Astrocyte (in vitro differentiated cells and primary cell): ENCODE measurements at regions not wholly inside any gene's neighbourhood (a gene's known extent, or its start where the extent isn't known, plus 50 kb on each side); places are given as distances from the start of the nearest gene placed in this dataset.

Experiments
- DNase-seq: peaks from one replicate; pipeline ENCODE4 v3.0.0-alpha.2; 2010; ENCODE audit warnings: low read depth
- FAIRE-seq: peaks from 2 replicates; lab custom pipeline; 2011; peaks lifted over from hg19 to GRCh38; lab: Jason Lieb, UNC
- H2AFZ ChIP-seq: 2 replicates; pipeline ENCODE4 v1.6.0; 2012; ENCODE audit warnings: low read depth, low read length, inconsistent platforms
- H3K27ac ChIP-seq: 2 replicates; pipeline ENCODE4 v1.5.1; 2011; ENCODE audit warnings: low read depth, low read length, inconsistent platforms
- H3K27me3 ChIP-seq: 2 replicates; pipeline ENCODE4 v1.6.0; 2011; ENCODE audit warnings: low read length, inconsistent platforms; ENCODE audit not compliant: insufficient read depth
- H3K36me3 ChIP-seq: 2 replicates; pipeline ENCODE4 v1.5.1; 2011; ENCODE audit warnings: low read length, inconsistent platforms; ENCODE audit not compliant: insufficient read depth
- H3K4me1 ChIP-seq: 2 replicates; pipeline ENCODE4 v1.5.1; 2011; ENCODE audit warnings: low read length, inconsistent platforms; ENCODE audit not compliant: insufficient read depth
- H3K4me2 ChIP-seq: 2 replicates; pipeline ENCODE4 v1.6.0; 2012; ENCODE audit warnings: low read length, inconsistent platforms
- H3K4me3 ChIP-seq: 2 replicates; pipeline ENCODE4 v1.5.1; 2011; ENCODE audit warnings: low read depth, mild to moderate bottlenecking, low read length, inconsistent platforms; ENCODE audit not compliant: insufficient read depth
- H3K79me2 ChIP-seq: 2 replicates; pipeline ENCODE4 v1.6.0; 2012; ENCODE audit warnings: mild to moderate bottlenecking, low read length, inconsistent platforms; ENCODE audit not compliant: insufficient read depth
- H3K9ac ChIP-seq: 2 replicates; pipeline ENCODE4 v1.6.0; 2012; ENCODE audit warnings: mild to moderate bottlenecking, low read length, inconsistent platforms
- H3K9me3 ChIP-seq: 2 replicates; pipeline ENCODE4 v1.5.1; 2012; ENCODE audit warnings: low read depth, mild to moderate bottlenecking, low read length, inconsistent platforms; ENCODE audit not compliant: insufficient read depth
- H4K20me1 ChIP-seq: 2 replicates; pipeline ENCODE4 v1.6.0; 2012; ENCODE audit warnings: low read length, inconsistent platforms; ENCODE audit not compliant: insufficient read depth
- H3K27ac Mint-ChIP-seq: one replicate; pipeline ENCODE4 v1.8.0; 2021; ENCODE audit warnings: mild to moderate bottlenecking, mixed read lengths; ENCODE audit not compliant: unreplicated experiment
- H3K27me3 Mint-ChIP-seq: one replicate; pipeline ENCODE4 v1.8.0; 2021; ENCODE audit warnings: low read depth, mixed read lengths; ENCODE audit not compliant: unreplicated experiment
- H3K36me3 Mint-ChIP-seq: one replicate; pipeline ENCODE4 v1.8.0; 2021; ENCODE audit warnings: low read depth, mixed read lengths; ENCODE audit not compliant: unreplicated experiment
- H3K4me1 Mint-ChIP-seq: one replicate; pipeline ENCODE4 v1.8.0; 2021; ENCODE audit warnings: low read depth, mixed read lengths; ENCODE audit not compliant: unreplicated experiment
- H3K4me3 Mint-ChIP-seq: one replicate; pipeline ENCODE4 v1.8.0; 2021; ENCODE audit warnings: mild to moderate bottlenecking, moderate library complexity, mixed read lengths; ENCODE audit not compliant: unreplicated experiment
- H3K9me3 Mint-ChIP-seq: one replicate; pipeline ENCODE4 v1.8.0; 2021; ENCODE audit warnings: mild to moderate bottlenecking, mixed read lengths; ENCODE audit not compliant: unreplicated experiment
- EZH2 ChIP-seq: IDR thresholded peaks from 2 replicates; pipeline ENCODE4 v1.6.1; 2012; ENCODE audit warnings: mild to moderate bottlenecking, low read length, inconsistent platforms; ENCODE audit not compliant: insufficient read depth
- TF ChIP-seq, protein P1 (sequence below): IDR thresholded peaks from 2 replicates; pipeline ENCODE4 v1.5.1; 2011; ENCODE audit warnings: low read depth, mild to moderate bottlenecking, inconsistent platforms, low read length, moderate library complexity; ENCODE audit not compliant: insufficient read depth

DNA sequence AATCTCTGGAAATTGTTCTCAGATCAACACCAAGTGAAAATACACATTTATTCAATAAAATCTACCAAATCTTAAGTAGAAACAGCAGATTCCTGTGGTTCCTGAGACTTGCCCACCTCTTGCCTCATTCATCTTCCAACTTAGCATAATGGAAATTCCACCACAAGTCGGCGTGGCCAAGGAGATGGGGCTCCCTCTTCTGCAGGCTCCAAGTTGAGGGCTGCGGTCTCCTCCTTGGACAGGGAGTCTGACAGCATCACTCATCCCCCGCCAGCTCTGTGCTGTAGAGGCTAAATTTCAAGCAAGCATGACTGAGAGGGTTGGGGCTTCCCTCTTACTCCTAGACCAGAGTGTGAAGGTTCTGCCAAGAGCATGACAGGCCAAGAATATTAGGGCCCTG, 273.7 kb downstream of the DIRAS2 start:
- Histone ChIP-seq H2AFZ (no peak overlapping the region), H3K79me2 (no peaks in the 10 kb centered on the region), H3K27me3 (no peaks in the 10 kb centered on the region), H3K4me3 (no peak overlapping the region), H3K27ac (no peak overlapping the region), H3K4me1 (no peaks in the 10 kb centered on the region), H4K20me1 (no peaks in the 10 kb centered on the region), H3K4me2 (no peak overlapping the region), H3K36me3 (no peaks in the 10 kb centered on the region), H3K9me3 (no peaks in the 10 kb centered on the region), H3K9ac (no peak overlapping the region)
- H3K27ac Mint-ChIP-seq: peak overlapping the region; percentile 77
- TF ChIP-seq, protein P1, sequence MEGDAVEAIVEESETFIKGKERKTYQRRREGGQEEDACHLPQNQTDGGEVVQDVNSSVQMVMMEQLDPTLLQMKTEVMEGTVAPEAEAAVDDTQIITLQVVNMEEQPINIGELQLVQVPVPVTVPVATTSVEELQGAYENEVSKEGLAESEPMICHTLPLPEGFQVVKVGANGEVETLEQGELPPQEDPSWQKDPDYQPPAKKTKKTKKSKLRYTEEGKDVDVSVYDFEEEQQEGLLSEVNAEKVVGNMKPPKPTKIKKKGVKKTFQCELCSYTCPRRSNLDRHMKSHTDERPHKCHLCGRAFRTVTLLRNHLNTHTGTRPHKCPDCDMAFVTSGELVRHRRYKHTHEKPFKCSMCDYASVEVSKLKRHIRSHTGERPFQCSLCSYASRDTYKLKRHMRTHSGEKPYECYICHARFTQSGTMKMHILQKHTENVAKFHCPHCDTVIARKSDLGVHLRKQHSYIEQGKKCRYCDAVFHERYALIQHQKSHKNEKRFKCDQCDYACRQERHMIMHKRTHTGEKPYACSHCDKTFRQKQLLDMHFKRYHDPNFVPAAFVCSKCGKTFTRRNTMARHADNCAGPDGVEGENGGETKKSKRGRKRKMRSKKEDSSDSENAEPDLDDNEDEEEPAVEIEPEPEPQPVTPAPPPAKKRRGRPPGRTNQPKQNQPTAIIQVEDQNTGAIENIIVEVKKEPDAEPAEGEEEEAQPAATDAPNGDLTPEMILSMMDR: no peak
- no peak for TF ChIP-seq EZH2
- FAIRE-seq (no peak), DNase-seq (no peak)
- no peaks in the 10 kb centered on the region for H3K36me3 Mint-ChIP-seq
- no peak overlapping the region for H3K4me3 Mint-ChIP-seq
- no peaks in the 10 kb centered on the region for H3K9me3 Mint-ChIP-seq
- H3K27me3 Mint-ChIP-seq: no peaks in the 10 kb centered on the region
- peaks cover 5% of the 10 kb centered on the region for H3K4me1 Mint-ChIP-seq

DNA sequence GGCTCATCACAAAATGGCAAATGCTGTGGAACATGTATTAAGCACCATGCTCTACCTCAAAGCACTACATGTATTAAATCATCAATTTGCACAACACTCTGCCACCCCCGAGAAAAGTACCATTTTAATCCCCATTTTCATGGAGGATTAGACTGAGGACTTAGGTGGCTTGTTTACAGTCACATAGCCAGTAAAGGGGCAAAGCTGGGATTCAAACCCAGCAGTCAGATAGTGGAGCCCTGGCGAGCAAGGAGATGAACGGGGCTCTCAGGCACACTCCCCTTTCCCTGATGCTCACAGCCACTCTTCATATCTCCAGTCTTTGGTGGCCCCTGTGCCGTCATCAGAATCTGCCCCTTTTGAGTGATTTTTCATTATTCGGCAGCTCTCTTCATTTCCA, 262.9 kb downstream of the DIRAS2 start:
- H3K9ac ChIP-seq: no peak overlapping the region
- H3K36me3 ChIP-seq: no peaks in the 10 kb centered on the region
- Mint-ChIP-seq H3K27ac (no peak overlapping the region), H3K36me3 (no peaks in the 10 kb centered on the region), H3K27me3 (peaks cover 5% of the 10 kb centered on the region), H3K4me1 (no peaks in the 10 kb centered on the region), H3K4me3 (no peak overlapping the region), H3K9me3 (no peaks in the 10 kb centered on the region)
- no peaks in the 10 kb centered on the region for H3K4me1 ChIP-seq
- H2AFZ ChIP-seq: no peak overlapping the region
- no peaks in the 10 kb centered on the region for H3K79me2 ChIP-seq
- H4K20me1 ChIP-seq: no peaks in the 10 kb centered on the region
- no peak overlapping the region for H3K4me3 ChIP-seq
- TF ChIP-seq EZH2: no peak
- TF ChIP-seq, protein P1: no peak
- DNase-seq: no peak
- no peak overlapping the region for H3K4me2 ChIP-seq
- no peaks in the 10 kb centered on the region for H3K9me3 ChIP-seq
- no peak overlapping the region for H3K27ac ChIP-seq
- FAIRE-seq: no peak
- H3K27me3 ChIP-seq: no peaks in the 10 kb centered on the region

DNA sequence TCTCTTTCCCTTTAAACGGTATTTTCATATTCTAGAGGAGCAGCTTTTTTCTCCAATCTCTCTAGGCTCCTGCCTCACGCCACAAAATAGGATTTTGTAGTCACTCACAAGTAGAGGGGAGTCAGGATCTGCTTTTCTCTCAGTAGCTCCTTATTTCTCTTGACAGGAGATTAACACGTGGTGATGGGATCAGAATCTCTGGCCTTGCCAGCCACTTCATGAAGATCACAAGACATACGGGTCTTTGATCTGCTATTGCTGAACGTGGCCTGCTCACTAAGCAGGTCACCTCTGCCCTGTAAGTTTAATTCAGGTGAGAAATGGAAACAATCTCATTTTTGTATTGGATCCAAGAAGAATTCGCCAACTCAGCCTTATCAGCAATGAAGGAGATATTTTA, 257.5 kb downstream of the DIRAS2 start:
- FAIRE-seq: no peak
- Histone ChIP-seq H3K9me3 (no peaks in the 10 kb centered on the region), H3K79me2 (no peaks in the 10 kb centered on the region), H3K36me3 (no peaks in the 10 kb centered on the region), H3K4me1 (no peaks in the 10 kb centered on the region), H3K27me3 (no peaks in the 10 kb centered on the region), H3K4me3 (no peak overlapping the region), H4K20me1 (no peaks in the 10 kb centered on the region), H3K9ac (no peak overlapping the region), H2AFZ (no peak overlapping the region), H3K27ac (no peak overlapping the region), H3K4me2 (no peak overlapping the region)
- no peak for TF ChIP-seq EZH2
- TF ChIP-seq, protein P1: no peak
- Mint-ChIP-seq H3K4me3 (no peak overlapping the region), H3K9me3 (no peaks in the 10 kb centered on the region), H3K36me3 (no peaks in the 10 kb centered on the region), H3K27ac (no peak overlapping the region), H3K4me1 (no peaks in the 10 kb centered on the region), H3K27me3 (peaks cover 5% of the 10 kb centered on the region)
- no peak for DNase-seq
